ENCODE measurements at regions not wholly inside any gene's neighbourhood (a gene's known extent, or its start where the extent isn't known, plus 50 kb on each side); places are given as distances from the start of the nearest gene placed in this dataset.

GRCh38 chr10:43701295-43701694 is 52.6 kb upstream of the ZNF32 start:
- H3K27me3 ChIP-seq, result no peaks in the 10 kb centered on the region
- no peaks in the 10 kb centered on the region for H3K9me3 ChIP-seq
- no peak overlapping the region for H3K4me3 ChIP-seq
- peaks cover 4 to 13% (median 9%) of the 10 kb centered on the region in 4 donors for H3K4me1 ChIP-seq
- H3K27ac ChIP-seq, result no peak overlapping the region
- WGBS, 2 donors, result 92 to 93% methylated on average over 3 to 7 of the region's 7 CpGs
- H3K36me3 ChIP-seq, result no peaks in the 10 kb centered on the region
- DNase-seq (no peak), ATAC-seq (ENCODE audit: low FRiP score in 2 of 2) (no peak)
- TF ChIP-seq POLR2AphosphoS5 (IDR thresholded peaks at IDR 0.05) (no peak), POLR2A (IDR thresholded peaks at IDR 0.05) (no peak), CTCF (IDR thresholded peaks at IDR 0.05) (no peak), EP300 (IDR thresholded peaks at IDR 0.05) (no peak)

GRCh38 chr10:43700306-43700705 is 51.6 kb upstream of the ZNF32 start:
- H3K4me1 ChIP-seq, result peaks cover 4 to 13% (median 9%) of the 10 kb centered on the region in 4 donors
- H3K36me3 ChIP-seq, result no peaks in the 10 kb centered on the region
- DNase-seq (no peak), ATAC-seq (ENCODE audit: low FRiP score in 2 of 2) (no peak)
- WGBS, 2 donors, result 56 to 70% methylated on average over 4 of the region's 4 CpGs
- H3K9me3 ChIP-seq, result no peaks in the 10 kb centered on the region
- no peak overlapping the region for H3K27ac ChIP-seq
- no peak for TF ChIP-seq EP300 (IDR thresholded peaks at IDR 0.05)
- no peak for TF ChIP-seq CTCF (IDR thresholded peaks at IDR 0.05)
- TF ChIP-seq POLR2A (IDR thresholded peaks at IDR 0.05), result no peak
- TF ChIP-seq POLR2AphosphoS5 (IDR thresholded peaks at IDR 0.05), result no peak
- H3K27me3 ChIP-seq, result no peaks in the 10 kb centered on the region
- H3K4me3 ChIP-seq, result no peak overlapping the region

- Histone ChIP-seq H3K4me1 (peaks cover 4 to 13% (median 9%) of the 10 kb centered on the region in 4 donors), H3K27ac (no peak overlapping the region), H3K9me3 (no peaks in the 10 kb centered on the region), H3K27me3 (no peaks in the 10 kb centered on the region), H3K36me3 (no peaks in the 10 kb centered on the region), H3K4me3 (no peak overlapping the region)
- ATAC-seq (ENCODE audit: low FRiP score in 2 of 2) (no peak), DNase-seq (no peak)
- WGBS, 2 donors, result 73 to 81% methylated on average over 2 of the region's 2 CpGs
- TF ChIP-seq POLR2A (IDR thresholded peaks at IDR 0.05) (no peak), CTCF (IDR thresholded peaks at IDR 0.05) (no peak)
Observed at GRCh38 chr10:43699516-43699915, 50.8 kb upstream of the ZNF32 start.

Small RNAs in the stretch of these regions (small RNA-seq; reads per million reads assigned to genes)
- 0 reads per million in 4 donors for gene UQCRHP3
